DOHH2 (cell line): ENCODE measurements at regions not wholly inside any gene's neighbourhood (a gene's known extent, or its start where the extent isn't known, plus 50 kb on each side); places are given as distances from the start of the nearest gene placed in this dataset.

Experiments
- H3F3A ChIP-seq: fragments of 200-600 bp; sonication (generic), shearing (Covaris generic); 2 replicates; pipeline ENCODE4 v1.6.0; 2016; ENCODE audit warnings: antibody characterized with exemption, mild to moderate bottlenecking; ENCODE audit not compliant: control insufficient read depth, insufficient read depth
- H3K27ac ChIP-seq: fragments of 200-600 bp; sonication (generic); 2 replicates; pipeline ENCODE4 v1.5.1; 2014; ENCODE audit warnings: low read depth, mild to moderate bottlenecking, low read length, moderate library complexity
- H3K27me3 ChIP-seq: fragments of 200-600 bp; sonication (generic); 2 replicates; pipeline ENCODE4 v1.6.1; 2014; ENCODE audit warnings: mild to moderate bottlenecking, low read length, mixed read lengths; ENCODE audit not compliant: control insufficient read depth
- H3K36me3 ChIP-seq: fragments of 200-600 bp; sonication (generic); 2 replicates; pipeline ENCODE4 v1.6.1; 2014; ENCODE audit warnings: mild to moderate bottlenecking, low read length, moderate library complexity, mixed read lengths; ENCODE audit not compliant: control insufficient read depth
- H3K4me1 ChIP-seq: fragments of 200-600 bp; sonication (generic); 2 replicates; pipeline ENCODE4 v1.6.1; 2014; ENCODE audit warnings: mild to moderate bottlenecking, low read length, mixed read lengths; ENCODE audit not compliant: control insufficient read depth
- H3K4me2 ChIP-seq: fragments of 200-600 bp; sonication (generic); 2 replicates; pipeline ENCODE4 v1.6.0; 2014; ENCODE audit warnings: mild to moderate bottlenecking, low read length, moderate library complexity
- H3K4me3 ChIP-seq: fragments of 200-600 bp; sonication (generic); 2 replicates; pipeline ENCODE4 v1.5.1; 2014; ENCODE audit warnings: mild to moderate bottlenecking, low read length, mixed read lengths
- H3K79me2 ChIP-seq: fragments of 200-600 bp; sonication (generic); 2 replicates; pipeline ENCODE4 v1.6.1; 2014; ENCODE audit warnings: mild to moderate bottlenecking, low read length, mixed read lengths; ENCODE audit not compliant: control insufficient read depth
- H3K9me2 ChIP-seq: fragments of 200-600 bp; sonication (generic); replicated peaks from 2 replicates; pipeline ENCODE4 v1.6.1; 2014; ENCODE audit warnings: mild to moderate bottlenecking, low read length, mixed read lengths; ENCODE audit not compliant: control insufficient read depth
- H3K9me3 ChIP-seq: fragments of 200-600 bp; sonication (generic); 2 replicates; pipeline ENCODE4 v1.6.1; 2014; ENCODE audit warnings: antibody characterized with exemption, low read length, mixed read lengths; ENCODE audit not compliant: control insufficient read depth, insufficient read depth
- H4K20me1 ChIP-seq: fragments of 200-600 bp; sonication (generic); 2 replicates; pipeline ENCODE4 v1.6.0; 2014; ENCODE audit warnings: low read depth, mild to moderate bottlenecking, antibody characterized with exemption, low read length, moderate library complexity; ENCODE audit not compliant: control insufficient read depth, insufficient read depth
- CTCF ChIP-seq: fragments of 200-600 bp; sonication (generic); IDR thresholded peaks from one replicate; pipeline ENCODE4 v1.5.1; 2014; ENCODE audit warnings: antibody characterized with exemption, mild to moderate bottlenecking, low read depth, low read length; ENCODE audit not compliant: poor library complexity, severe bottlenecking
- EZH2phosphoT487 ChIP-seq: fragments of 200-600 bp; sonication (generic); IDR thresholded peaks from 2 replicates; pipeline ENCODE4 v1.6.1; 2017; ENCODE audit warnings: borderline replicate concordance, mild to moderate bottlenecking, antibody characterized with exemption, low read length, moderate library complexity, mixed read lengths

- Histone ChIP-seq H3K27ac (no peak overlapping the region), H3K79me2 (no peaks in the 10 kb centered on the region), H3K36me3 (no peaks in the 10 kb centered on the region), H3K4me1 (no peaks in the 10 kb centered on the region), H3F3A (no peaks in the 10 kb centered on the region), H4K20me1 (no peaks in the 10 kb centered on the region), H3K9me2 (no peaks in the 10 kb centered on the region), H3K4me2 (no peak overlapping the region), H3K4me3 (no peak overlapping the region), H3K27me3 (no peaks in the 10 kb centered on the region), H3K9me3 (no peaks in the 10 kb centered on the region)
- TF ChIP-seq EZH2phosphoT487 (no peak), CTCF (no peak)
These were observed 1855.5 kb downstream of the MAT2B start for GRCh38 chr5:165360784-165361542.

GRCh38 chr5:165370233-165370632 is 1864.8 kb downstream of the MAT2B start:
- Histone ChIP-seq H3K36me3 (no peaks in the 10 kb centered on the region), H3K27ac (no peak overlapping the region), H3F3A (no peaks in the 10 kb centered on the region), H3K27me3 (no peaks in the 10 kb centered on the region), H3K9me2 (no peaks in the 10 kb centered on the region), H3K4me1 (no peaks in the 10 kb centered on the region), H3K9me3 (no peaks in the 10 kb centered on the region), H4K20me1 (no peaks in the 10 kb centered on the region), H3K79me2 (no peaks in the 10 kb centered on the region), H3K4me2 (no peak overlapping the region), H3K4me3 (no peak overlapping the region)
- TF ChIP-seq EZH2phosphoT487 (no peak), CTCF (no peak)

- H3K9me2 ChIP-seq: no peaks in the 10 kb centered on the region
- H3K79me2 ChIP-seq: no peaks in the 10 kb centered on the region
- H3K36me3 ChIP-seq: no peaks in the 10 kb centered on the region
- no peak overlapping the region for H3K4me2 ChIP-seq
- no peaks in the 10 kb centered on the region for H3K4me1 ChIP-seq
- no peaks in the 10 kb centered on the region for H3K9me3 ChIP-seq
- TF ChIP-seq EZH2phosphoT487: no peak
- no peak for TF ChIP-seq CTCF
- no peaks in the 10 kb centered on the region for H3F3A ChIP-seq
- no peaks in the 10 kb centered on the region for H3K27me3 ChIP-seq
- no peak overlapping the region for H3K4me3 ChIP-seq
- no peak overlapping the region for H3K27ac ChIP-seq
- no peaks in the 10 kb centered on the region for H4K20me1 ChIP-seq
These were observed 1865.4 kb downstream of the MAT2B start for GRCh38 chr5:165370794-165371193.
